ENCODE measurements at regions not wholly inside any gene's neighbourhood (a gene's known extent, or its start where the extent isn't known, plus 50 kb on each side); places are given as distances from the start of the nearest gene placed in this dataset.

DNA sequence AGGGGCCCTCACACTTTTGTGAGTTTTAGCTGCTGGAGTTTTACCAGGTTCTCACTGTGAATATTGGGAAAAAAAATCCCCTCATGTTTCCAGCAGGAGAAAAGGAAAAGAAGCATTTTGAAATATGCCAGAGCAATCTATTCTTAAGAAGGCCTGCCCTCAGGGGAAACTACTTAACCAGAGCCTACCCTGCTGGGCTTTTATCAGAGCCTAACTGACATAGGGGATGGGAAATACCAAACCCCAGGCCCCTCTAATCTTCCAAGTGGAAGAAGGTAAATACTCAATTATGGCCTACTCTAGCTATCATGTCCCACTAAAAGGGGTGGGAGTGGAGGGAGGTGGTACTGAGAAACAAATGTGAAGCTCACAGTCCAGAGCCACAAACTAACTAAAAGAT lies 68.7 kb upstream of the NMNAT3 start:
- H3K27me3 ChIP-seq (ENCODE audit: control insufficient read depth in 1 of 2, insufficient read depth in 2 of 2, low read length in 2 of 2) = peaks cover 0 to 6% of the 10 kb centered on the region in 2 experiments
- no peaks in the 10 kb centered on the region for H3K4me1 Mint-ChIP-seq (ENCODE audit: low read depth)
- H3K4me3 Mint-ChIP-seq = no peak overlapping the region
- H3K9me3 ChIP-seq (ENCODE audit: control insufficient read depth in 1 of 2, insufficient read depth in 1 of 2, low read length in 2 of 2) = peaks cover 4 to 14% of the 10 kb centered on the region in 2 experiments
- no peak overlapping the region for H3K4me3 ChIP-seq (ENCODE audit: low read length)
- POLR2A ChIA-PET = no interaction called here
- peaks cover 7% of the 10 kb centered on the region for H3K27me3 Mint-ChIP-seq
- H3K9me3 Mint-ChIP-seq = peaks cover 13% of the 10 kb centered on the region
- intact Hi-C loops (cut with DNase I, micrococcal nuclease) = no loop called here
- H3K36me3 Mint-ChIP-seq (ENCODE audit: low read depth) = no peaks in the 10 kb centered on the region
- H3K4me1 ChIP-seq (ENCODE audit: insufficient read depth, low read length) = no peaks in the 10 kb centered on the region
- TF ChIP-seq, protein P1, sequence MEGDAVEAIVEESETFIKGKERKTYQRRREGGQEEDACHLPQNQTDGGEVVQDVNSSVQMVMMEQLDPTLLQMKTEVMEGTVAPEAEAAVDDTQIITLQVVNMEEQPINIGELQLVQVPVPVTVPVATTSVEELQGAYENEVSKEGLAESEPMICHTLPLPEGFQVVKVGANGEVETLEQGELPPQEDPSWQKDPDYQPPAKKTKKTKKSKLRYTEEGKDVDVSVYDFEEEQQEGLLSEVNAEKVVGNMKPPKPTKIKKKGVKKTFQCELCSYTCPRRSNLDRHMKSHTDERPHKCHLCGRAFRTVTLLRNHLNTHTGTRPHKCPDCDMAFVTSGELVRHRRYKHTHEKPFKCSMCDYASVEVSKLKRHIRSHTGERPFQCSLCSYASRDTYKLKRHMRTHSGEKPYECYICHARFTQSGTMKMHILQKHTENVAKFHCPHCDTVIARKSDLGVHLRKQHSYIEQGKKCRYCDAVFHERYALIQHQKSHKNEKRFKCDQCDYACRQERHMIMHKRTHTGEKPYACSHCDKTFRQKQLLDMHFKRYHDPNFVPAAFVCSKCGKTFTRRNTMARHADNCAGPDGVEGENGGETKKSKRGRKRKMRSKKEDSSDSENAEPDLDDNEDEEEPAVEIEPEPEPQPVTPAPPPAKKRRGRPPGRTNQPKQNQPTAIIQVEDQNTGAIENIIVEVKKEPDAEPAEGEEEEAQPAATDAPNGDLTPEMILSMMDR (IDR thresholded peaks at IDR 0.05) = no peak
- CTCF ChIA-PET = no interaction called here
- no peak overlapping the region for H3K27ac Mint-ChIP-seq
- DNase-seq (no peak), ATAC-seq (ENCODE audit: poor library complexity) (no peak)
- no peaks in the 10 kb centered on the region for H3K36me3 ChIP-seq (ENCODE audit: insufficient read depth, low read length)
- no peak overlapping the region for H3K27ac ChIP-seq (ENCODE audit: low read depth in 1 of 2, low read length in 2 of 2)

- TF ChIP-seq, protein P1 (IDR thresholded peaks at IDR 0.05) = no peak
- H3K4me3 ChIP-seq (ENCODE audit: low read length) = no peak overlapping the region
- POLR2A ChIA-PET = no interaction called here
- intact Hi-C loops (cut with DNase I, micrococcal nuclease) = no loop called here
- Mint-ChIP-seq H3K9me3 (peaks cover 10% of the 10 kb centered on the region), H3K27ac (no peak overlapping the region), H3K4me3 (no peak overlapping the region), H3K4me1 (ENCODE audit: low read depth) (no peaks in the 10 kb centered on the region), H3K36me3 (ENCODE audit: low read depth) (no peaks in the 10 kb centered on the region), H3K27me3 (peaks cover 7% of the 10 kb centered on the region)
- H3K27ac ChIP-seq (ENCODE audit: low read depth in 1 of 2, low read length in 2 of 2) = no peak overlapping the region
- H3K9me3 ChIP-seq (ENCODE audit: control insufficient read depth in 1 of 2, insufficient read depth in 1 of 2, low read length in 2 of 2) = peaks cover 4 to 14% of the 10 kb centered on the region in 2 experiments
- H3K36me3 ChIP-seq (ENCODE audit: insufficient read depth, low read length) = no peaks in the 10 kb centered on the region
- peaks cover 0 to 6% of the 10 kb centered on the region in 2 experiments for H3K27me3 ChIP-seq (ENCODE audit: control insufficient read depth in 1 of 2, insufficient read depth in 2 of 2, low read length in 2 of 2)
- H3K4me1 ChIP-seq (ENCODE audit: insufficient read depth, low read length) = no peaks in the 10 kb centered on the region
- CTCF ChIA-PET = no interaction called here
- no peak for DNase-seq
- ATAC-seq (ENCODE audit: poor library complexity) = no peak
Measured at GRCh38 chr3:139745831-139746230, 68.1 kb upstream of the NMNAT3 start.

DNA sequence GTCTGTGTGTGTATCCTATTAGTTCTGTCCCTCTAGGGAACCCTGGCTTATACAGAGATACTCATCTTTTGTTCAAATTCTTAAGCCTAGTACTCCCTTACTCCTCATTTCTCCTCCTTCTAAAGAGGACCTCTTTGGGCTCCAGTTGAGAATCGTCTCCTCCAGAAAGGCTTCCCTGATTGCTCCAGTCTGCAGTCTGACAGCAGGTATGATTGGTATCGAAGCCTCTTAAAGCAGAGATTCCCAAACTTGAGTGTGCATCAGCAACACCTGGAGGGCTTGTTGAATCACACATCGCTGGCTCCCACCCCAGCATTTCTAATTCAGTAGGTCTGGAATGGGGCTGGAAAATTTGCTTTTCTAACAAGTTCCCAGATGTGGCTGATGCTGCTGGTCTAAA lies 60.9 kb upstream of the NMNAT3 start:
- Histone ChIP-seq H3K9me3 (ENCODE audit: control insufficient read depth in 1 of 2, insufficient read depth in 1 of 2, low read length in 2 of 2) (no peaks in the 10 kb centered on the region), H3K4me3 (ENCODE audit: low read length) (no peak overlapping the region), H3K27ac (ENCODE audit: low read depth in 1 of 2, low read length in 2 of 2) (no peak overlapping the region), H3K4me1 (ENCODE audit: insufficient read depth, low read length) (no peaks in the 10 kb centered on the region), H3K27me3 (ENCODE audit: control insufficient read depth in 1 of 2, insufficient read depth in 2 of 2, low read length in 2 of 2) (peaks cover 0 to 6% of the 10 kb centered on the region in 2 experiments), H3K36me3 (ENCODE audit: insufficient read depth, low read length) (no peaks in the 10 kb centered on the region)
- H3K4me1 Mint-ChIP-seq (ENCODE audit: low read depth) = no peaks in the 10 kb centered on the region
- no peak overlapping the region for H3K4me3 Mint-ChIP-seq
- no peak overlapping the region for H3K27ac Mint-ChIP-seq
- intact Hi-C loops (cut with DNase I, micrococcal nuclease) = no loop called here
- DNase-seq (no peak), ATAC-seq (ENCODE audit: poor library complexity) (no peak)
- no peaks in the 10 kb centered on the region for H3K36me3 Mint-ChIP-seq (ENCODE audit: low read depth)
- ChIA-PET POLR2A (no interaction called here), CTCF (no interaction called here)
- TF ChIP-seq, protein P1 (IDR thresholded peaks at IDR 0.05) = no peak
- H3K9me3 Mint-ChIP-seq = no peaks in the 10 kb centered on the region
- no peaks in the 10 kb centered on the region for H3K27me3 Mint-ChIP-seq
